Right renal cortex interstitium (tissue), 3 donors: ENCODE measurements at regions not wholly inside any gene's neighbourhood (a gene's known extent, or its start where the extent isn't known, plus 50 kb on each side); places are given as distances from the start of the nearest gene placed in this dataset.
"Not testable (repeated sequence)": the region's sequence is repeated elsewhere in the genome, so short reads cannot be mapped to it uniquely, and the experiment has no call there.

Experiments used
- DNase-seq, 3 donors: peaks; one replicate each; pipeline ENCODE4 v3.0.0-alpha.2; 2013; ENCODE audit warnings: low read depth in 3 of 3, low spot score in 2 of 3

GRCh38 chr2:48043131-48043700 is 136.9 kb upstream of the FBXO11 start:
- DNase-seq: no peak

- no peak for DNase-seq
Measured at GRCh38 chr2:48043746-48044145, 137.4 kb upstream of the FBXO11 start.

GRCh38 chr2:48045613-48046012 is 139.3 kb upstream of the FBXO11 start:
- no peak for DNase-seq

GRCh38 chr2:48048476-48049171 is 142.3 kb upstream of the FBXO11 start:
- no peak for DNase-seq

- DNase-seq: no peak
Measured at GRCh38 chr2:48049371-48049770, 143.1 kb upstream of the FBXO11 start.

- no peak for DNase-seq
Measured at GRCh38 chr2:48050711-48051110, 144.4 kb upstream of the FBXO11 start.

- no peak for DNase-seq
Measured at GRCh38 chr2:48059975-48060374, 153.7 kb upstream of the FBXO11 start.

- not testable (repeated sequence) for DNase-seq
Measured at GRCh38 chr2:48061656-48062055, 155.4 kb upstream of the FBXO11 start.

- no peak for DNase-seq
Measured at GRCh38 chr2:48065096-48065495, 158.8 kb upstream of the FBXO11 start.

GRCh38 chr2:48066000-48066399 is 159.7 kb upstream of the FBXO11 start:
- DNase-seq: no peak

- DNase-seq: no peak
Measured at GRCh38 chr2:48069769-48070168, 163.5 kb upstream of the FBXO11 start.

GRCh38 chr2:48070415-48070814 is 164.1 kb upstream of the FBXO11 start:
- no peak for DNase-seq

- DNase-seq: no peak
Measured at GRCh38 chr2:48072583-48072982, 166.3 kb upstream of the FBXO11 start.

- DNase-seq: no peak
Measured at GRCh38 chr2:48075631-48076030, 169.3 kb upstream of the FBXO11 start.

- DNase-seq: no peak
Measured at GRCh38 chr2:48080534-48081316, 174.4 kb upstream of the FBXO11 start.

- DNase-seq: no peak
Measured at GRCh38 chr2:48081317-48081628, 175.0 kb upstream of the FBXO11 start.

GRCh38 chr2:48085888-48086287 is 179.6 kb upstream of the FBXO11 start:
- DNase-seq: no peak

GRCh38 chr2:48088994-48089393 is 182.7 kb upstream of the FBXO11 start:
- DNase-seq: no peak

- no peak for DNase-seq
Measured at GRCh38 chr2:48089644-48090043, 183.3 kb upstream of the FBXO11 start.

- DNase-seq: no peak
Measured at GRCh38 chr2:48092846-48093803, 186.8 kb upstream of the FBXO11 start.

GRCh38 chr2:48096765-48097164 is 190.5 kb upstream of the FBXO11 start:
- DNase-seq: not testable (repeated sequence)
